Neural progenitor cell (in vitro differentiated cells): ENCODE measurements at regions not wholly inside any gene's neighbourhood (a gene's known extent, or its start where the extent isn't known, plus 50 kb on each side); places are given as distances from the start of the nearest gene placed in this dataset.

Experiments used
- EZH2 ChIP-seq: fragments of 200-600 bp; sonication (generic); IDR thresholded peaks from 2 replicates; pipeline ENCODE4 v1.6.1; 2017; ENCODE audit warnings: antibody characterized with exemption, mild to moderate bottlenecking, moderate library complexity
- EZH2phosphoT487 ChIP-seq: fragments of 200-600 bp; sonication (generic); IDR thresholded peaks from 2 replicates; pipeline ENCODE4 v1.6.1; 2017; ENCODE audit warnings: antibody characterized with exemption
- TF ChIP-seq, protein P1 (sequence below): fragments of 200-600 bp; sonication (generic); IDR thresholded peaks from 2 replicates; pipeline ENCODE4 v1.5.1; 2017; ENCODE audit warnings: antibody characterized with exemption, mild to moderate bottlenecking

DNA sequence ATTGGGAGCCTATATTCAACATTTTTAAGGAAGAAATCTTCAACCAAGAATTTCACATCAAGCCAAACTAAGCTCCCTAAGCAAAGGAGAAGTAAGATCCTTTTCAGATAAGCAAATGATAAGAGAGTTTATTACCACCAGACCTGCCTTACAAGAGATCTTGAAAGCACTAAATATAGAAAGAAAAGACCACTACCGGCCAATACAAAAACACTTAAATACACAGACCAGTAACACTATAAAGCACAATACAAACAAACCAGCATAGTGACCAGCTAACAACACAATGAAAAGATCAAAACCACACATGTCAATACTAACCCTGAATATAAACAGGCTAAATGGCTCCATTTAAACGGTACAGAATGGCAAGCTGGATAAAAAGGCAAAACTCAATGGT lies 165.4 kb downstream of the MRPL39 start:
- TF ChIP-seq, protein P1, sequence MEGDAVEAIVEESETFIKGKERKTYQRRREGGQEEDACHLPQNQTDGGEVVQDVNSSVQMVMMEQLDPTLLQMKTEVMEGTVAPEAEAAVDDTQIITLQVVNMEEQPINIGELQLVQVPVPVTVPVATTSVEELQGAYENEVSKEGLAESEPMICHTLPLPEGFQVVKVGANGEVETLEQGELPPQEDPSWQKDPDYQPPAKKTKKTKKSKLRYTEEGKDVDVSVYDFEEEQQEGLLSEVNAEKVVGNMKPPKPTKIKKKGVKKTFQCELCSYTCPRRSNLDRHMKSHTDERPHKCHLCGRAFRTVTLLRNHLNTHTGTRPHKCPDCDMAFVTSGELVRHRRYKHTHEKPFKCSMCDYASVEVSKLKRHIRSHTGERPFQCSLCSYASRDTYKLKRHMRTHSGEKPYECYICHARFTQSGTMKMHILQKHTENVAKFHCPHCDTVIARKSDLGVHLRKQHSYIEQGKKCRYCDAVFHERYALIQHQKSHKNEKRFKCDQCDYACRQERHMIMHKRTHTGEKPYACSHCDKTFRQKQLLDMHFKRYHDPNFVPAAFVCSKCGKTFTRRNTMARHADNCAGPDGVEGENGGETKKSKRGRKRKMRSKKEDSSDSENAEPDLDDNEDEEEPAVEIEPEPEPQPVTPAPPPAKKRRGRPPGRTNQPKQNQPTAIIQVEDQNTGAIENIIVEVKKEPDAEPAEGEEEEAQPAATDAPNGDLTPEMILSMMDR, result no peak
- TF ChIP-seq EZH2phosphoT487 (no peak), EZH2 (no peak)
